Esophagus squamous epithelium (tissue), 4 donors: ENCODE measurements at regions not wholly inside any gene's neighbourhood (a gene's known extent, or its start where the extent isn't known, plus 50 kb on each side); places are given as distances from the start of the nearest gene placed in this dataset.

Experiments used
- POLR2A ChIP-seq, 4 donors: fragments of 450-650 bp; IDR thresholded peaks; one replicate each; pipeline ENCODE4 v1.6.1; 2017; ENCODE audit warnings: antibody characterized with exemption in 4 of 4, mild to moderate bottlenecking in 4 of 4, moderate library complexity in 3 of 4
- TF ChIP-seq, protein P1 (sequence below), 6 experiments: fragments of 450-650 bp in 4 of 6; fragments of 200-600 bp in 2 of 6; sonication (generic) in 2 of 6; IDR thresholded peaks; one replicate each; pipeline ENCODE4 v1.5.1; 2016 to 2019; ENCODE audit warnings: antibody characterized with exemption in 6 of 6, mild to moderate bottlenecking in 4 of 6, moderate library complexity in 4 of 6

DNA sequence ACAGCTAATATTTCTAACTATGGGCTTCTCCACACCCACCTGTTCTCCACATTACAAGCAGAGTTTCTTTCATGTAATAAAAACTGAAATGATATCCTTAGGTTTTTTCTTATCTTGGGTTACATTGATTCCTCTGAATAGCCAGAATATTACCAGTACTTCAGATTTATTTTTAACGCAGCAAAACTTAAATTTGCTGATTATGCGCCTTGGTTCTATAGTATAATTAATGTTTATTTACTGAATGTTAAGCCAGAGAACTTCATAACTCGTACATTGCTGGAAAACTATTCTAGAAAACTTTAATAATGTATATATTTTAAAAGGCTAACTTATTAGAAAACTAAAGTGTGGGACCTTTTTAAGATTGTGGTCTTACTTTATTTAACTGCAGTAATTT, 577.2 kb downstream of the PRKD1 start:
- TF ChIP-seq, protein P1, sequence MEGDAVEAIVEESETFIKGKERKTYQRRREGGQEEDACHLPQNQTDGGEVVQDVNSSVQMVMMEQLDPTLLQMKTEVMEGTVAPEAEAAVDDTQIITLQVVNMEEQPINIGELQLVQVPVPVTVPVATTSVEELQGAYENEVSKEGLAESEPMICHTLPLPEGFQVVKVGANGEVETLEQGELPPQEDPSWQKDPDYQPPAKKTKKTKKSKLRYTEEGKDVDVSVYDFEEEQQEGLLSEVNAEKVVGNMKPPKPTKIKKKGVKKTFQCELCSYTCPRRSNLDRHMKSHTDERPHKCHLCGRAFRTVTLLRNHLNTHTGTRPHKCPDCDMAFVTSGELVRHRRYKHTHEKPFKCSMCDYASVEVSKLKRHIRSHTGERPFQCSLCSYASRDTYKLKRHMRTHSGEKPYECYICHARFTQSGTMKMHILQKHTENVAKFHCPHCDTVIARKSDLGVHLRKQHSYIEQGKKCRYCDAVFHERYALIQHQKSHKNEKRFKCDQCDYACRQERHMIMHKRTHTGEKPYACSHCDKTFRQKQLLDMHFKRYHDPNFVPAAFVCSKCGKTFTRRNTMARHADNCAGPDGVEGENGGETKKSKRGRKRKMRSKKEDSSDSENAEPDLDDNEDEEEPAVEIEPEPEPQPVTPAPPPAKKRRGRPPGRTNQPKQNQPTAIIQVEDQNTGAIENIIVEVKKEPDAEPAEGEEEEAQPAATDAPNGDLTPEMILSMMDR (IDR thresholded peaks at IDR 0.05): no peak
- no peak for TF ChIP-seq POLR2A (IDR thresholded peaks at IDR 0.05)
